H9 (cell line): ENCODE measurements at regions not wholly inside any gene's neighbourhood (a gene's known extent, or its start where the extent isn't known, plus 50 kb on each side); places are given as distances from the start of the nearest gene placed in this dataset.

ENCODE experiments used
- DNase-seq: peaks from one replicate; pipeline ENCODE4 v3.0.0-alpha.2; 2017
- H2AFZ ChIP-seq: one replicate; pipeline ENCODE4 v1.6.1; 2013; ENCODE audit warnings: mild to moderate bottlenecking, low read length, control low read depth, moderate library complexity
- H2AK5ac ChIP-seq: 2 replicates; pipeline ENCODE4 v1.6.1; 2013; ENCODE audit warnings: low read length, control low read depth, mixed read lengths; ENCODE audit not compliant: insufficient read length
- H2BK120ac ChIP-seq: one replicate; pipeline ENCODE4 v1.6.1; 2013; ENCODE audit warnings: low read depth, mild to moderate bottlenecking, low read length, control low read depth, inconsistent platforms; ENCODE audit not compliant: poor library complexity, severe bottlenecking
- H2BK12ac ChIP-seq: 2 replicates; pipeline ENCODE4 v1.6.1; 2013; ENCODE audit warnings: low read length, control low read depth, mixed read lengths, low read depth; ENCODE audit not compliant: insufficient read length
- H2BK15ac ChIP-seq: 2 replicates; pipeline ENCODE4 v1.6.1; 2013; ENCODE audit warnings: low read depth, low read length, control low read depth
- H2BK20ac ChIP-seq: one replicate; pipeline ENCODE4 v1.6.1; 2013; ENCODE audit warnings: low read depth, mild to moderate bottlenecking, low read length, control low read depth, inconsistent platforms; ENCODE audit not compliant: poor library complexity, severe bottlenecking
- H2BK5ac ChIP-seq: 2 replicates; pipeline ENCODE4 v1.6.1; 2013; ENCODE audit warnings: low read length, control low read depth, mixed read lengths; ENCODE audit not compliant: insufficient read length
- H3K14ac ChIP-seq: 2 replicates; pipeline ENCODE4 v1.6.1; 2013; ENCODE audit warnings: low read length, control low read depth; ENCODE audit not compliant: insufficient read depth
- H3K18ac ChIP-seq: 2 replicates; pipeline ENCODE4 v1.6.1; 2013; ENCODE audit warnings: low read depth, mild to moderate bottlenecking, mixed read lengths, low read length, control low read depth; ENCODE audit not compliant: insufficient read length
- H3K23ac ChIP-seq: 2 replicates; pipeline ENCODE4 v1.6.1; 2013; ENCODE audit warnings: low read length, control low read depth, mixed read lengths, low read depth; ENCODE audit not compliant: insufficient read length
- H3K23me2 ChIP-seq: 2 replicates; pipeline ENCODE4 v1.6.1; 2013; ENCODE audit warnings: low read depth, mild to moderate bottlenecking, mixed read lengths, low read length, control low read depth; ENCODE audit not compliant: insufficient read length, poor library complexity, severe bottlenecking
- H3K27ac ChIP-seq: 2 replicates; pipeline ENCODE4 v1.5.1; 2013; ENCODE audit warnings: low read length, control low read depth, mixed read lengths, low read depth; ENCODE audit not compliant: insufficient read length
- H3K27me3 ChIP-seq: 2 replicates; pipeline ENCODE4 v1.6.1; 2013; ENCODE audit warnings: low read length, control low read depth, inconsistent platforms; ENCODE audit not compliant: insufficient read depth
- H3K4ac ChIP-seq: 2 replicates; pipeline ENCODE4 v1.6.1; 2013; ENCODE audit warnings: low read depth, mild to moderate bottlenecking, control low read depth, inconsistent platforms, low read length, moderate library complexity
- H3K4me1 ChIP-seq: 2 replicates; pipeline ENCODE4 v1.6.1; 2013; ENCODE audit warnings: low read length, control low read depth, inconsistent platforms; ENCODE audit not compliant: insufficient read depth
- H3K4me2 ChIP-seq: 2 replicates; pipeline ENCODE4 v1.6.1; 2013; ENCODE audit warnings: low read length, control low read depth, mixed read lengths; ENCODE audit not compliant: insufficient read length, insufficient read depth
- H3K56ac ChIP-seq: 2 replicates; pipeline ENCODE4 v1.6.1; 2013; ENCODE audit warnings: low read depth, mild to moderate bottlenecking, mixed read lengths, low read length, control low read depth; ENCODE audit not compliant: insufficient read length
- H3K79me1 ChIP-seq: 2 replicates; pipeline ENCODE4 v1.6.1; 2013; ENCODE audit warnings: low read depth, mild to moderate bottlenecking, moderate library complexity, low read length, control low read depth, inconsistent platforms; ENCODE audit not compliant: insufficient read depth, poor library complexity, severe bottlenecking
- H3K79me2 ChIP-seq: 2 replicates; pipeline ENCODE4 v1.6.1; 2013; ENCODE audit warnings: low read length, control low read depth, inconsistent platforms; ENCODE audit not compliant: insufficient read depth
- H3K9ac ChIP-seq: 2 replicates; pipeline ENCODE4 v1.6.1; 2013; ENCODE audit warnings: low read length, control low read depth, mixed read lengths; ENCODE audit not compliant: insufficient read length; ENCODE audit errors: extremely low read depth
- H3K9me3 ChIP-seq: one replicate; pipeline ENCODE4 v1.6.1; 2013; ENCODE audit warnings: low read depth, low read length, inconsistent platforms; ENCODE audit not compliant: control insufficient read depth
- H3T11ph ChIP-seq: one replicate; pipeline ENCODE4 v1.6.1; 2013; ENCODE audit warnings: mild to moderate bottlenecking, low read length, control low read depth, inconsistent platforms
- H4K20me1 ChIP-seq: one replicate; pipeline ENCODE4 v1.6.1; 2013; ENCODE audit not compliant: control insufficient read depth, insufficient read length, insufficient read depth
- H4K5ac ChIP-seq: 2 replicates; pipeline ENCODE4 v1.6.1; 2013; ENCODE audit warnings: low read depth, mild to moderate bottlenecking, mixed read lengths, low read length, control low read depth; ENCODE audit not compliant: insufficient read length
- H4K8ac ChIP-seq: replicated peaks from 2 replicates; pipeline ENCODE4 v1.6.1; 2013; ENCODE audit warnings: low read length, control low read depth, mixed read lengths, low read depth; ENCODE audit not compliant: insufficient read length
- H4K91ac ChIP-seq: 2 replicates; pipeline ENCODE4 v1.6.1; 2013; ENCODE audit warnings: low read depth, mild to moderate bottlenecking, moderate library complexity, mixed read lengths, low read length, control low read depth; ENCODE audit not compliant: insufficient read length
- H3K27ac Mint-ChIP-seq, 3 experiments: 2 replicates in 2 of 3; 3 replicates in 1 of 3; pipeline ENCODE4 v1.8.0; 2020 to 2021; ENCODE audit warnings: mixed read lengths in 3 of 3, mild to moderate bottlenecking in 1 of 3, moderate library complexity in 1 of 3
- H3K27me3 Mint-ChIP-seq: 2 replicates; pipeline ENCODE4 v1.8.0; 2021; ENCODE audit warnings: low read depth, mild to moderate bottlenecking, moderate library complexity, mixed read lengths
- H3K36me3 Mint-ChIP-seq, 3 experiments: 2 replicates in 2 of 3; 3 replicates in 1 of 3; pipeline ENCODE4 v1.8.0; 2020 to 2021; ENCODE audit warnings: low read depth in 3 of 3, mixed read lengths in 3 of 3; ENCODE audit not compliant: insufficient read depth in 1 of 3
- H3K4me1 Mint-ChIP-seq, 2 experiments: 2 replicates each; pipeline ENCODE4 v1.8.0; 2020; ENCODE audit warnings: mixed read lengths in 2 of 2
- H3K4me3 Mint-ChIP-seq, 2 experiments: 2 replicates in 1 of 2; 3 replicates in 1 of 2; pipeline ENCODE4 v1.8.0; 2020 to 2021; ENCODE audit warnings: mild to moderate bottlenecking in 2 of 2, mixed read lengths in 2 of 2, moderate library complexity in 1 of 2
- H3K9me3 Mint-ChIP-seq, 2 experiments: 2 replicates in 1 of 2; 3 replicates in 1 of 2; pipeline ENCODE4 v1.8.0; 2020; ENCODE audit warnings: mild to moderate bottlenecking in 2 of 2, mixed read lengths in 2 of 2, moderate library complexity in 1 of 2
- TF ChIP-seq, protein P1 (sequence below): fragments of 200-600 bp; sonication (generic); conservative IDR thresholded peaks from 3 replicates; pipeline ENCODE4 v1.8.0; 2021; ENCODE audit warnings: antibody characterized with exemption, mild to moderate bottlenecking

DNA sequence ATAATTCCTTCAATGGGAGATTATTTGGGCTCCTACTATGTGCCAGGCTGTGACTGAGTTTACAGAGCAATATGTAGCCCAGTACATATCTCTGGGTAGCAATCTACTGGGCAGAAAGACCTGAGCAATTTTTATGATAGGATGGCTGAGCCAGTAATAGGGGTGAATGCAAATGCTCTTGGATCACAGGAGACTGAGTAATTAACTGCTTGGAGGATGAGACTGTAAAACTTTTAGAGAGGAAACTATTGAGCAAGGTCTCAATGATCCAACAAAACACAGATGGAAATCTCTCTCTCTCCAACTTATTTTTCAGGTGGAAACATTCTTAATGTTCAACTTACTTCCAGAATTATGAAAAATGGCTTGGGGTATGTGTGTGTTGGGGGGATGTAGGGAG, 402.2 kb downstream of the AEBP2 start:
- Histone ChIP-seq H3K9me3 (no peaks in the 10 kb centered on the region), H4K5ac (no peak overlapping the region), H3K4me1 (no peaks in the 10 kb centered on the region), H3K18ac (no peak overlapping the region), H2AFZ (no peak overlapping the region), H4K91ac (no peak overlapping the region), H3K14ac (no peak overlapping the region), H3K56ac (no peak overlapping the region), H3K27ac (no peak overlapping the region), H3K4ac (no peak overlapping the region), H3K9ac (no peak overlapping the region), H2BK120ac (no peak overlapping the region), H2BK15ac (no peak overlapping the region), H4K20me1 (no peaks in the 10 kb centered on the region), H3K79me1 (no peaks in the 10 kb centered on the region), H3K23me2 (no peaks in the 10 kb centered on the region), H3K4me2 (no peak overlapping the region), H3K27me3 (no peaks in the 10 kb centered on the region), H2AK5ac (no peak overlapping the region), H2BK20ac (no peak overlapping the region), H3T11ph (no peak overlapping the region), H2BK5ac (no peak overlapping the region), H2BK12ac (no peak overlapping the region), H3K79me2 (no peaks in the 10 kb centered on the region), H4K8ac (no peak overlapping the region), H3K23ac (no peak overlapping the region)
- Mint-ChIP-seq H3K27me3 (no peaks in the 10 kb centered on the region), H3K36me3 (no peaks in the 10 kb centered on the region), H3K9me3 (peaks cover 0 to 3% of the 10 kb centered on the region in 2 experiments; a peak in 1 of 5 replicates), H3K27ac (no peak overlapping the region; a peak in 1 of 7 replicates), H3K4me3 (no peak overlapping the region), H3K4me1 (no peaks in the 10 kb centered on the region)
- DNase-seq: no peak
- TF ChIP-seq, protein P1, sequence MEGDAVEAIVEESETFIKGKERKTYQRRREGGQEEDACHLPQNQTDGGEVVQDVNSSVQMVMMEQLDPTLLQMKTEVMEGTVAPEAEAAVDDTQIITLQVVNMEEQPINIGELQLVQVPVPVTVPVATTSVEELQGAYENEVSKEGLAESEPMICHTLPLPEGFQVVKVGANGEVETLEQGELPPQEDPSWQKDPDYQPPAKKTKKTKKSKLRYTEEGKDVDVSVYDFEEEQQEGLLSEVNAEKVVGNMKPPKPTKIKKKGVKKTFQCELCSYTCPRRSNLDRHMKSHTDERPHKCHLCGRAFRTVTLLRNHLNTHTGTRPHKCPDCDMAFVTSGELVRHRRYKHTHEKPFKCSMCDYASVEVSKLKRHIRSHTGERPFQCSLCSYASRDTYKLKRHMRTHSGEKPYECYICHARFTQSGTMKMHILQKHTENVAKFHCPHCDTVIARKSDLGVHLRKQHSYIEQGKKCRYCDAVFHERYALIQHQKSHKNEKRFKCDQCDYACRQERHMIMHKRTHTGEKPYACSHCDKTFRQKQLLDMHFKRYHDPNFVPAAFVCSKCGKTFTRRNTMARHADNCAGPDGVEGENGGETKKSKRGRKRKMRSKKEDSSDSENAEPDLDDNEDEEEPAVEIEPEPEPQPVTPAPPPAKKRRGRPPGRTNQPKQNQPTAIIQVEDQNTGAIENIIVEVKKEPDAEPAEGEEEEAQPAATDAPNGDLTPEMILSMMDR: no peak
